CD14-positive monocyte (primary cell): ENCODE measurements at regions not wholly inside any gene's neighbourhood (a gene's known extent, or its start where the extent isn't known, plus 50 kb on each side); places are given as distances from the start of the nearest gene placed in this dataset.

Experiments
- DNase-seq, 3 donors: peaks; one replicate each; pipeline ENCODE4 v3.0.0-alpha.2; 2011 to 2022
- H2AFZ ChIP-seq: 2 replicates; pipeline ENCODE4 v1.6.0; 2012; ENCODE audit warnings: mild to moderate bottlenecking, low read depth, low read length, inconsistent platforms; ENCODE audit not compliant: insufficient read depth, poor library complexity, severe bottlenecking
- H3K27ac ChIP-seq, 2 donors: 1 replicate in 1 of 2; 2 replicates in 1 of 2; pipeline ENCODE4 v1.5.1; 2012 to 2013; ENCODE audit warnings: low read length in 2 of 2, control low read depth in 1 of 2, inconsistent platforms in 1 of 2, low read depth in 1 of 2, mild to moderate bottlenecking in 1 of 2
- H3K27me3 ChIP-seq, 2 donors: one replicate each; pipeline versions ENCODE4 v1.6.0 to v1.6.1; 2011 to 2013; ENCODE audit warnings: low read length in 2 of 2; ENCODE audit not compliant: control insufficient read depth in 2 of 2, insufficient read depth in 2 of 2
- H3K36me3 ChIP-seq, 2 donors: replicated peaks in 1 of 2; 1 replicate in 1 of 2; 2 replicates in 1 of 2; pipeline versions ENCODE4 v1.5.1 to v1.6.1; 2012 to 2013; ENCODE audit warnings: low read length in 2 of 2, control low read depth in 1 of 2, inconsistent platforms in 1 of 2, mild to moderate bottlenecking in 1 of 2; ENCODE audit not compliant: insufficient read depth in 2 of 2, control insufficient read depth in 1 of 2
- H3K4me1 ChIP-seq, 2 donors: 1 replicate in 1 of 2; 2 replicates in 1 of 2; pipeline versions ENCODE4 v1.5.1 to v1.6.1; 2012 to 2013; ENCODE audit warnings: low read length in 2 of 2, control low read depth in 1 of 2, inconsistent platforms in 1 of 2, mild to moderate bottlenecking in 1 of 2, moderate library complexity in 1 of 2; ENCODE audit not compliant: insufficient read depth in 2 of 2, control insufficient read depth in 1 of 2
- H3K4me2 ChIP-seq: replicated peaks from 2 replicates; pipeline ENCODE3; 2012; ENCODE audit warnings: low read length, moderate library complexity, mild to moderate bottlenecking; ENCODE audit not compliant: poor library complexity, severe bottlenecking; ENCODE audit errors: extremely low read depth
- H3K4me3 ChIP-seq, 3 experiments: fragments of 200-600 bp in 1 of 3; sonication (generic) in 1 of 3; replicated peaks in 1 of 3; 1 replicate in 2 of 3; 2 replicates in 1 of 3; pipeline ENCODE4 v1.5.1; 2011 to 2013; ENCODE audit warnings: low read length in 3 of 3, mild to moderate bottlenecking in 3 of 3, control low read depth in 2 of 3, low read depth in 2 of 3, inconsistent platforms in 1 of 3, moderate library complexity in 1 of 3
- H3K79me2 ChIP-seq: 2 replicates; pipeline ENCODE4 v1.6.0; 2012; ENCODE audit warnings: mild to moderate bottlenecking, control low read depth, inconsistent platforms, low read length, moderate library complexity; ENCODE audit not compliant: insufficient read depth
- H3K9ac ChIP-seq: 2 replicates; pipeline ENCODE4 v1.6.0; 2017; ENCODE audit warnings: low read length, mild to moderate bottlenecking; ENCODE audit not compliant: insufficient read depth, poor library complexity, severe bottlenecking
- H3K9me3 ChIP-seq, 2 donors: replicated peaks in 1 of 2; 1 replicate in 1 of 2; 2 replicates in 1 of 2; pipeline versions ENCODE4 v1.5.1 to v1.6.1; 2012 to 2013; ENCODE audit warnings: low read length in 2 of 2, control low read depth in 1 of 2; ENCODE audit not compliant: control insufficient read depth in 1 of 2, insufficient read depth in 1 of 2
- H4K20me1 ChIP-seq: 2 replicates; pipeline ENCODE4 v1.6.0; 2012; ENCODE audit warnings: mild to moderate bottlenecking, low read length, control low read depth, moderate library complexity; ENCODE audit not compliant: insufficient read depth
- H3K27ac Mint-ChIP-seq, 7 donors: one replicate each; pipeline ENCODE4 v1.8.0; 2020; ENCODE audit warnings: mild to moderate bottlenecking in 7 of 7, mixed read lengths in 7 of 7, moderate library complexity in 6 of 7, inconsistent platforms in 2 of 7
- H3K27me3 Mint-ChIP-seq, 3 donors: one replicate each; pipeline ENCODE4 v1.8.0; 2021 to 2022; ENCODE audit warnings: low read depth in 3 of 3, mild to moderate bottlenecking in 3 of 3, mixed read lengths in 3 of 3, moderate library complexity in 3 of 3, inconsistent platforms in 1 of 3
- H3K36me3 Mint-ChIP-seq, 2 donors: one replicate each; pipeline ENCODE4 v1.8.0; 2020; ENCODE audit warnings: mixed read lengths in 2 of 2, inconsistent platforms in 1 of 2, mild to moderate bottlenecking in 1 of 2
- H3K4me1 Mint-ChIP-seq: one replicate; pipeline ENCODE4 v1.8.0; 2020; ENCODE audit warnings: mild to moderate bottlenecking, mixed read lengths
- H3K4me3 Mint-ChIP-seq, 2 donors: one replicate each; pipeline ENCODE4 v1.8.0; 2020; ENCODE audit warnings: mild to moderate bottlenecking in 2 of 2, mixed read lengths in 2 of 2, moderate library complexity in 1 of 2
- H3K9me3 Mint-ChIP-seq, 7 donors: one replicate each; pipeline ENCODE4 v1.8.0; 2020 to 2022; ENCODE audit warnings: mixed read lengths in 7 of 7, mild to moderate bottlenecking in 6 of 7, moderate library complexity in 6 of 7, inconsistent platforms in 2 of 7
- WGBS: methylation state at CpG from one replicate; pipeline ENCODE4 v1.1.5; 2013; ENCODE audit warnings: missing lambda C conversion rate; ENCODE audit not compliant: insufficient coverage; 5-methylcytosine and 5-hydroxymethylcytosine counted together
- intact Hi-C, 2 donors: fragments of 100-400 bp; cut with micrococcal nuclease; formaldehyde crosslinking; loops; one replicate each; pipeline versions ENCODE4 v1.15.0 to v1.15.1; 2023
- TF ChIP-seq, protein P1 (sequence below): fragments of 200-600 bp; IDR thresholded peaks from one replicate; pipeline ENCODE4 v1.8.0; 2022; ENCODE audit warnings: antibody characterized with exemption, mild to moderate bottlenecking

DNA sequence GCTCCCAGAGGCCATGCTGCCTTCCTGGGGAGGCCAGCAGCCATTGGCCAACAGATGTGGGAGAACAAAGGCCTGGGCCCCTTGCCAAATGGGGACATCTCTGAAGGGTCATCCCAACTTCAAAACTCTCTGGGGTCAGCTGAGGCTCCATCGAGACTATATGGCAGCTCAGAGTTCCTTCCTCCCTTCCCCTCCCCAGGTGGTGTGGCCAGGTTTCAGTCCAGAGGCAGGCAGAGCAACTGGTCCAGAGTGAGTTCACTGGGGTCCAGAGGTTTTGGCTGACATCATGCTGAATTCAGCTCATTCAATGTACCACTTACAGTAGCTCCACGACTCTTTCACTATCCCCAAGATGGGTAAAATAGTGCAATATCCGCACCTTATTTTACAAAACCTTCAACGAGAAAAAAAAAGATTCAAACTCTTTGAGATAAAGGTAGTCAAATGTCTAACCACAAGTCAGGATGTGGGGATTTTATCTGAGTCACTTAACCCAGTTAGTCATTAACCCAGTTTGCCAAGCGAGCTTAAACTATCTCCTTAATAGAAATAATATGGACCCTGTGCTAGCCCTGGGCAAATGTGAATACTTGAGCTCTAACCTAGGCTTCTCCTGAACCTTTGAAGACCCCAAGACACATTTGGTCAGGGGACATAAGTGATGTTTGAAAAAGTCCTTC, 108.4 kb upstream of the PLEKHG1 start:
- Histone ChIP-seq H3K4me1 (no peaks in the 10 kb centered on the region), H3K4me2 (no peak overlapping the region), H2AFZ (no peak overlapping the region), H4K20me1 (no peaks in the 10 kb centered on the region), H3K9me3 (peaks cover 0 to 5% of the 10 kb centered on the region in 2 donors), H3K27ac (no peak overlapping the region), H3K4me3 (no peak overlapping the region), H3K9ac (no peak overlapping the region), H3K79me2 (no peaks in the 10 kb centered on the region), H3K36me3 (no peaks in the 10 kb centered on the region), H3K27me3 (no peaks in the 10 kb centered on the region)
- Mint-ChIP-seq H3K4me3 (no peak overlapping the region), H3K4me1 (no peaks in the 10 kb centered on the region), H3K27ac (no peak overlapping the region), H3K36me3 (no peaks in the 10 kb centered on the region), H3K9me3 (peaks cover 0 to 11% (median 3%) of the 10 kb centered on the region in 7 donors), H3K27me3 (peaks cover 0 to 2% (median 0%) of the 10 kb centered on the region in 3 donors)
- 89% methylated on average over 1 of the region's 5 CpGs for WGBS
- DNase-seq = no peak
- TF ChIP-seq, protein P1, sequence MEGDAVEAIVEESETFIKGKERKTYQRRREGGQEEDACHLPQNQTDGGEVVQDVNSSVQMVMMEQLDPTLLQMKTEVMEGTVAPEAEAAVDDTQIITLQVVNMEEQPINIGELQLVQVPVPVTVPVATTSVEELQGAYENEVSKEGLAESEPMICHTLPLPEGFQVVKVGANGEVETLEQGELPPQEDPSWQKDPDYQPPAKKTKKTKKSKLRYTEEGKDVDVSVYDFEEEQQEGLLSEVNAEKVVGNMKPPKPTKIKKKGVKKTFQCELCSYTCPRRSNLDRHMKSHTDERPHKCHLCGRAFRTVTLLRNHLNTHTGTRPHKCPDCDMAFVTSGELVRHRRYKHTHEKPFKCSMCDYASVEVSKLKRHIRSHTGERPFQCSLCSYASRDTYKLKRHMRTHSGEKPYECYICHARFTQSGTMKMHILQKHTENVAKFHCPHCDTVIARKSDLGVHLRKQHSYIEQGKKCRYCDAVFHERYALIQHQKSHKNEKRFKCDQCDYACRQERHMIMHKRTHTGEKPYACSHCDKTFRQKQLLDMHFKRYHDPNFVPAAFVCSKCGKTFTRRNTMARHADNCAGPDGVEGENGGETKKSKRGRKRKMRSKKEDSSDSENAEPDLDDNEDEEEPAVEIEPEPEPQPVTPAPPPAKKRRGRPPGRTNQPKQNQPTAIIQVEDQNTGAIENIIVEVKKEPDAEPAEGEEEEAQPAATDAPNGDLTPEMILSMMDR = no peak
- intact Hi-C loops = no loop called here

DNA sequence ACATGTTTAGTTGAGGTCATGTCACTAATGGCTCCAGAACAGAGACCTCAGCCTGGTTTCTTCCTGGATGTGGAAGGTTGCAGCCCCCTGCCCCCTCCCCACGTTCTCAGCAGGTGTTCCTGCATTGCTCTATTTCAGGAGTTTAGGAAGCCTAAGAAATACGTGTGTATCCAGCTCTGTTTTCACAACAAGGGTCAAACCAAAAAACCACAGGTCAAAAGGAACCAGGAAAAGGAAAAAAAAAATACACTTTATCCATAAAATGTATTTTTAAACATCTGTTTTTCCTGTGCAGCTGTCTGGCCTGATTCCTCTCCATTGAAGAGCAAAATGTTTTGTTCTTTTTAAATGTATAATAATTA, 107.9 kb upstream of the PLEKHG1 start:
- Histone ChIP-seq H3K9me3 (peaks cover 0 to 5% of the 10 kb centered on the region in 2 donors), H3K4me1 (no peaks in the 10 kb centered on the region), H3K36me3 (no peaks in the 10 kb centered on the region), H3K79me2 (no peaks in the 10 kb centered on the region), H3K4me2 (no peak overlapping the region), H4K20me1 (no peaks in the 10 kb centered on the region), H3K9ac (no peak overlapping the region), H3K27me3 (no peaks in the 10 kb centered on the region), H3K27ac (no peak overlapping the region), H2AFZ (no peak overlapping the region), H3K4me3 (no peak overlapping the region)
- Mint-ChIP-seq H3K4me3 (no peak overlapping the region), H3K36me3 (no peaks in the 10 kb centered on the region), H3K9me3 (peaks cover 0 to 11% (median 3%) of the 10 kb centered on the region in 7 donors), H3K27ac (no peak overlapping the region), H3K27me3 (peaks cover 0 to 2% (median 0%) of the 10 kb centered on the region in 3 donors), H3K4me1 (no peaks in the 10 kb centered on the region)
- intact Hi-C loops = no loop called here
- no CpG with 5 or more reads among the region's 2 CpGs for WGBS
- TF ChIP-seq, protein P1 = no peak
- DNase-seq = no peak
